ENCODE measurements at regions not wholly inside any gene's neighbourhood (a gene's known extent, or its start where the extent isn't known, plus 50 kb on each side); places are given as distances from the start of the nearest gene placed in this dataset.
"Not testable (repeated sequence)": the region's sequence is repeated elsewhere in the genome, so short reads cannot be mapped to it uniquely, and the experiment has no call there.

DNA sequence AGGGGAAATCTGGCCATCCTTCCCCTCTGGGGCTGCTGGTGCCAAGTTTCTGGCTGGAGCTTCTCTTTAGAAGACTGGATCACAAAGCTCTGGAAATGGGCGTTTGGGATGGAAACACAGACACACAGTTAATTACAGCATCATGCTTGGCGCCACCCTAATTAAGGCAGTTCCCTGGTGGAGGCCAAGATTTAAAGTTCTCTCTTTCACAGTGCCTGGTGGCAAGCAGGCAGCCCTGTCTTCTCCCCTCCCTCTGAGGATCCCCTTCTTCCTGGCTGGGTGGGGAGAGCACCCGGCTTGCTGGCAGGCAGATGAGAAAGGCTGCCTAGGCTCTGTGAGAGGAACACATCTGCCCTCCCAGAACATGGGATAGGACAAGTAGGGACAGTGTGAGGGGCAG is 59.0 kb upstream of the NKD1 start:
- TF ChIP-seq, protein P1, sequence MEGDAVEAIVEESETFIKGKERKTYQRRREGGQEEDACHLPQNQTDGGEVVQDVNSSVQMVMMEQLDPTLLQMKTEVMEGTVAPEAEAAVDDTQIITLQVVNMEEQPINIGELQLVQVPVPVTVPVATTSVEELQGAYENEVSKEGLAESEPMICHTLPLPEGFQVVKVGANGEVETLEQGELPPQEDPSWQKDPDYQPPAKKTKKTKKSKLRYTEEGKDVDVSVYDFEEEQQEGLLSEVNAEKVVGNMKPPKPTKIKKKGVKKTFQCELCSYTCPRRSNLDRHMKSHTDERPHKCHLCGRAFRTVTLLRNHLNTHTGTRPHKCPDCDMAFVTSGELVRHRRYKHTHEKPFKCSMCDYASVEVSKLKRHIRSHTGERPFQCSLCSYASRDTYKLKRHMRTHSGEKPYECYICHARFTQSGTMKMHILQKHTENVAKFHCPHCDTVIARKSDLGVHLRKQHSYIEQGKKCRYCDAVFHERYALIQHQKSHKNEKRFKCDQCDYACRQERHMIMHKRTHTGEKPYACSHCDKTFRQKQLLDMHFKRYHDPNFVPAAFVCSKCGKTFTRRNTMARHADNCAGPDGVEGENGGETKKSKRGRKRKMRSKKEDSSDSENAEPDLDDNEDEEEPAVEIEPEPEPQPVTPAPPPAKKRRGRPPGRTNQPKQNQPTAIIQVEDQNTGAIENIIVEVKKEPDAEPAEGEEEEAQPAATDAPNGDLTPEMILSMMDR (IDR thresholded peaks at IDR 0.05; ENCODE audit: insufficient read depth, low read depth, low read length) = no peak
- H3K4me3 ChIP-seq (ENCODE audit: low read depth, low read length) = no peak overlapping the region
- DNase-seq (ENCODE audit: low read depth) = no peak

DNA sequence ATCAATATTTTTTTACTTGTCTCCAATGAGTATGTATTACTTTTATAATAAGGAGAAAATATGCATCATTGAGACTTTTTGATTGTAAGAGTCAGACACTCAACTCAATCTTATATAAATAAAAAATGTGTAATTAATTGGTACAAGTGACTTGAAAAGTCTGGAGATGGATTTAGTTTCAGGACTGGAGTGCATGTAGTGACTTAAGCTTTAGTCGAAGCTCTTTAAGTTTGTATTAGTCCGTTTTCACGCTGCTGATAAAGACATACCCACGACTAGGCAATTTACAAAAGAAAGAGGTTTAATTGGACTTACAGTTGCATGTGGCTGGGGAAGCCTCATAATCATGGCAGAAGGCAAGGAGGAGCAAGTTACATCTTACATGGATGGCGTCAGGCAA is 60.7 kb upstream of the NKD1 start:
- TF ChIP-seq, protein P1 (IDR thresholded peaks at IDR 0.05; ENCODE audit: insufficient read depth, low read depth, low read length) = no peak
- no peak overlapping the region for H3K4me3 ChIP-seq (ENCODE audit: low read depth, low read length)
- no peak for DNase-seq (ENCODE audit: low read depth)

DNA sequence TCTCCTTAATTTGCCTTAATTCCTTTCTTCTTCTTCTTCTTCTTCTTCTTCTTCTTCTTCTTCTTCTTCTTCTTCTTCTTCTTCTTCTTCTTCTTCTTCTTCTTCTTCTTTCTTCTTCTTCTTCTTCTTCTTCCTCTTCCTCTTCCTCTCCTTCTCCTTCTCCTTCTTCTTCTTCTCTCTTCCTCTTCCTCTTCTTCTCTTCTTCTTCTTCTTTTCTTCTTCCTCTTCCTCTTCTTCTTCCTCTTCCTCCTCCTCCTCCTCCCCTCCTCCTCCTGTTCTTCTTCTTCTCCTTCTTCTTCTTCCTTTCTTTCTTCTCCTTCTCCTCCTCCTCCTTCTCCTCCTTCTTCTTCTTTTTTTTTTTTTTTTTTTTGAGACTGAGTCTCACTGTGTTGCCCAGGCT is 62.0 kb upstream of the NKD1 start:
- not testable (repeated sequence) for H3K4me3 ChIP-seq (ENCODE audit: low read depth, low read length); DNase-seq (ENCODE audit: low read depth)

DNA sequence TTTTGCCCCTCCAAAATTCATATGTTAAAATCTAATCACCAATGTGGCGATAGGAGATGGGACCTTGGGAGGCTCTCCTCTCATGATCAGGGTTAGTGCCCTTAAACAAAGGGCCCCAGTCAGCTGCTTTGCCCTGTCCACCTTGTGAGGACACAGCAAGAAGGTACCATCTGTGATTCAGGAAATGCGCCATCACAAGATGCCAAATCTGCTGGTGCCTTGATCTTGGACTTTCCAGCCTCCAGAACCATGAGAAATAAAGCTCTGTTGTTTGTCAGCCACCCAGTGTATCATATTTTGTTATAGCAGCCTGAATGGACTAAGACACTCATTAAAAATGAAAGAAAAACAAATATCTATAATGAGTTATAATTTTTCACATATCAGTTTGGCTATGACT is 63.0 kb upstream of the NKD1 start:
- H3K4me3 ChIP-seq (ENCODE audit: low read depth, low read length) = no peak overlapping the region

DNA sequence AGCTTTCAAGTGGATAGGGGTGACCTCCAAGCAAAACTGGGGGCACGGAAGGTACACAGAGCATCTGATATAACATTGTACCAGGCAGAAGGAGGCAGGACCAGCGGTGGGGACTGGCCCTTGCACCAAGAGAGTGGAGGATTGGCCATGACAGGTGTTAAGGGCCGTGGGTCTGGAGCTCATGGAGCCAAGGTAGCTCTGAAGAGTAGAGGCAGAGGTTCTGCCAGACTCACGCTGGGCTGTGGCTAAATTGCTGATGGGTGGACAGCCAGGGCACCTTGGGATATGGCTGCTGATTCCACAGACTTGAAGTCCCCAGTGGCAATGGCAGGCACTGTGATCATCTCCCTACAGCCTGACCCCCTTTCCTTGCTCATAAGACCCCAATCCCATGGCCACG is 65.9 kb upstream of the NKD1 start:
- no peak for DNase-seq (ENCODE audit: low read depth)
- TF ChIP-seq, protein P1 (IDR thresholded peaks at IDR 0.05; ENCODE audit: insufficient read depth, low read depth, low read length) = no peak
- H3K4me3 ChIP-seq (ENCODE audit: low read depth, low read length) = no peak overlapping the region

More for the DNA sequence above, 63.0 kb upstream of the NKD1 start:
- TF ChIP-seq, protein P1 (IDR thresholded peaks at IDR 0.05; ENCODE audit: insufficient read depth, low read depth, low read length) = no peak
- no peak for DNase-seq (ENCODE audit: low read depth)

DNA sequence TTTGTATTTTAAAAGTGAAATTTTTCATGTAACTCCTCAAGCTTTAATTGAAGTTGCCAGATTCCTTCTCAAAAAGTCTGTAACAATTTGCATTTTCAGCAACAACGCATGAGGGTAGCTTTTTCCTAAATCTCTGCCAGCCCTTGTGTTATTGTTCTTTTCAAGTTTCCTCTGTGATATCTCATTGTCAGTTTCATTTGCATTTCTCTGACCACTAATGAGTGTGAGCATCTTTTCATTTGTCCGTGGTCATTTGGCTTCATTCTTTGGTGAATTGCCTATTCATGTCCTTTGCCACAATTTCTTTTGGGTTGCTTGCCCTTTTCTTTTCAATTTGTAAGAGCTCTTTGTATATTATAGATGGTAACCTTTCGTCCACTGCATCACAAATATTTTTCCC is 68.0 kb upstream of the NKD1 start:
- TF ChIP-seq, protein P1 (IDR thresholded peaks at IDR 0.05; ENCODE audit: insufficient read depth, low read depth, low read length) = no peak
- no peak for DNase-seq (ENCODE audit: low read depth)
- no peak overlapping the region for H3K4me3 ChIP-seq (ENCODE audit: low read depth, low read length)

DNA sequence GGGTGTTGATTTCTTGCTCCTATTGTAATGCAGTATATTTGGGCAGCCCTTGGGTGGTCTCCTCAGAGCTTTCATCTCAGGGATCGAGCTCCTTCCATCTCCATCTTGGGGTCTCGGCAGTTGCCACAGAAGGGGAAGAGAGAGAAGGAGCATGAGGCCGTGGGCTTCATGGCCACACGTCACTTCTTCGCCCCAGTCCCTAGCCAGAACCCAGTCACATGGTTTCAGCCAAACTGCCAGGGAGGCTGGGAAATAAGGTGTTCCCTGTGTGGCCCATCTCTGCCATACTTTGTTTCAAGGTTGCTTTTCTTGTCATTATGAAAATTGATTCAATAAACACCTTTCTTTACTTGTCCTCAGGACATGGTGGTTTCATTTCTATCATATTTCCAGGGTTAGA is 68.4 kb upstream of the NKD1 start:
- H3K4me3 ChIP-seq (ENCODE audit: low read depth, low read length) = no peak overlapping the region
- TF ChIP-seq, protein P1 (IDR thresholded peaks at IDR 0.05; ENCODE audit: insufficient read depth, low read depth, low read length) = no peak
- no peak for DNase-seq (ENCODE audit: low read depth)

All from fibroblast of villous mesenchyme (primary cell).